OCI-LY3 (cell line): ENCODE measurements at regions not wholly inside any gene's neighbourhood (a gene's known extent, or its start where the extent isn't known, plus 50 kb on each side); places are given as distances from the start of the nearest gene placed in this dataset.

Experiments
- EZH2phosphoT487 ChIP-seq: fragments of 200-600 bp; shearing (Covaris generic); IDR thresholded peaks from 2 replicates; pipeline ENCODE4 v1.6.1; 2018; ENCODE audit warnings: antibody characterized with exemption, mixed run types, low read depth
- TF ChIP-seq, protein P1 (sequence below): fragments of 200-600, 300-600 bp; sonication (generic); IDR thresholded peaks from 2 replicates; pipeline ENCODE4 v1.5.1; 2014; ENCODE audit warnings: antibody characterized with exemption, low read length, low read depth

GRCh38 chr16:86175816-86176215, 276.9 kb downstream of the IRF8 start:
- TF ChIP-seq, protein P1, sequence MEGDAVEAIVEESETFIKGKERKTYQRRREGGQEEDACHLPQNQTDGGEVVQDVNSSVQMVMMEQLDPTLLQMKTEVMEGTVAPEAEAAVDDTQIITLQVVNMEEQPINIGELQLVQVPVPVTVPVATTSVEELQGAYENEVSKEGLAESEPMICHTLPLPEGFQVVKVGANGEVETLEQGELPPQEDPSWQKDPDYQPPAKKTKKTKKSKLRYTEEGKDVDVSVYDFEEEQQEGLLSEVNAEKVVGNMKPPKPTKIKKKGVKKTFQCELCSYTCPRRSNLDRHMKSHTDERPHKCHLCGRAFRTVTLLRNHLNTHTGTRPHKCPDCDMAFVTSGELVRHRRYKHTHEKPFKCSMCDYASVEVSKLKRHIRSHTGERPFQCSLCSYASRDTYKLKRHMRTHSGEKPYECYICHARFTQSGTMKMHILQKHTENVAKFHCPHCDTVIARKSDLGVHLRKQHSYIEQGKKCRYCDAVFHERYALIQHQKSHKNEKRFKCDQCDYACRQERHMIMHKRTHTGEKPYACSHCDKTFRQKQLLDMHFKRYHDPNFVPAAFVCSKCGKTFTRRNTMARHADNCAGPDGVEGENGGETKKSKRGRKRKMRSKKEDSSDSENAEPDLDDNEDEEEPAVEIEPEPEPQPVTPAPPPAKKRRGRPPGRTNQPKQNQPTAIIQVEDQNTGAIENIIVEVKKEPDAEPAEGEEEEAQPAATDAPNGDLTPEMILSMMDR = no peak
- no peak for TF ChIP-seq EZH2phosphoT487
